ENCODE measurements at regions not wholly inside any gene's neighbourhood (a gene's known extent, or its start where the extent isn't known, plus 50 kb on each side); places are given as distances from the start of the nearest gene placed in this dataset.

DNA sequence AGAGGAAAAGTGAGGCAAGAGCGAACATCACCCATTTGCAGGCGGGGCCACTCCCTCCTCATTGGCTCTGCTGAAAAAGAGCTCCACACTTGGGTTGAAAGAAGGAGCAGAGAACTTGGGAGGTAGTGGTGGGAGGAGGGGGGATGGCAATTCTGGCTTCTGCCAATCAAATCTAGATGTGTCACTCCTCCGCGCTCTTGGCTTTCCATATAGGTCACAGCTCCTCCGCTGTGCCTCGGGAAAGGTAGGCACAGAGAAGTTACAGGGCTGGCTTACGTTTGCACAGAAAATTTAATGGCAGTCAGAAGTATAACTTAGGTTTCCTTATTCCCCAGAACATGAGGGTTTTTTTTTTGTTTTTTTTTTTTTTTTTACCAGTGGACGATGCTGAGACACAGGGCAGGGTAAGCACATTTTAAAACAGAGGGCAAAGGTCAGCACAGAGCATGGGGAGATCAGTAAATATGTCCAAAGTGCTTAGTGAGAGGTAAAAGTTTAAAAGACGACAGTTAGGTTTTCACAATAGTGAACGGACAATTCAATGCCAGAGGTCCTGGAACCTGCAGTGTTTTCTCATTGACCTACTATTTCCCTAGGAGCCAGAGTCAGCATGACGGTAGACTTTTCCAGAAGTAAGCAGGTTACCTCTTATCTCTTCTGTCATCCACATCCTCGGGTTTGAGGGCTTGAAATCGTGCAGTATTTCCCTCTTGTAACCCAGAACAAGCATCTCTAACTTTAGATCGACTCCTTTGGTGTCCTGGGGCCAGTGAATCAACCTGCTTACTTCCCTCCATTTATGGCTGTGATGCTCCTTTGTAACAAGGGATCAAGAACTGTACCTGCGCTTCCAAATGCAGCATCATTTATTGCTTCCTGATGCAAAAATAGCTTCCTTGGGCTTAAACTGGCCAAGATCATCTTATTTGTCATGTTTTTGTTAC, 258.9 kb upstream of the PROX1 start:
- TF ChIP-seq, protein P1, sequence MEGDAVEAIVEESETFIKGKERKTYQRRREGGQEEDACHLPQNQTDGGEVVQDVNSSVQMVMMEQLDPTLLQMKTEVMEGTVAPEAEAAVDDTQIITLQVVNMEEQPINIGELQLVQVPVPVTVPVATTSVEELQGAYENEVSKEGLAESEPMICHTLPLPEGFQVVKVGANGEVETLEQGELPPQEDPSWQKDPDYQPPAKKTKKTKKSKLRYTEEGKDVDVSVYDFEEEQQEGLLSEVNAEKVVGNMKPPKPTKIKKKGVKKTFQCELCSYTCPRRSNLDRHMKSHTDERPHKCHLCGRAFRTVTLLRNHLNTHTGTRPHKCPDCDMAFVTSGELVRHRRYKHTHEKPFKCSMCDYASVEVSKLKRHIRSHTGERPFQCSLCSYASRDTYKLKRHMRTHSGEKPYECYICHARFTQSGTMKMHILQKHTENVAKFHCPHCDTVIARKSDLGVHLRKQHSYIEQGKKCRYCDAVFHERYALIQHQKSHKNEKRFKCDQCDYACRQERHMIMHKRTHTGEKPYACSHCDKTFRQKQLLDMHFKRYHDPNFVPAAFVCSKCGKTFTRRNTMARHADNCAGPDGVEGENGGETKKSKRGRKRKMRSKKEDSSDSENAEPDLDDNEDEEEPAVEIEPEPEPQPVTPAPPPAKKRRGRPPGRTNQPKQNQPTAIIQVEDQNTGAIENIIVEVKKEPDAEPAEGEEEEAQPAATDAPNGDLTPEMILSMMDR (IDR thresholded peaks at IDR 0.05): no peak
- peaks cover 0 to under 1% (median 0%) of the 10 kb centered on the region in 7 donors for H3K27me3 ChIP-seq
- no peaks in the 10 kb centered on the region for H3K36me3 ChIP-seq
- 80 to 82% methylated on average over 15 of the region's 15 CpGs for WGBS, 2 donors
- H3K4me1 ChIP-seq: peaks cover 0 to 10% (median 0%) of the 10 kb centered on the region in 9 donors
- no peak overlapping the region for H3K4me3 ChIP-seq
- H3K9me3 ChIP-seq: peaks cover 0 to 15% (median 5%) of the 10 kb centered on the region in 11 donors
- DNase-seq: no peak
- no peak overlapping the region for H3K27ac ChIP-seq
- intact Hi-C loops (cut with DNase I): no loop called here
- no peak for ATAC-seq

DNA sequence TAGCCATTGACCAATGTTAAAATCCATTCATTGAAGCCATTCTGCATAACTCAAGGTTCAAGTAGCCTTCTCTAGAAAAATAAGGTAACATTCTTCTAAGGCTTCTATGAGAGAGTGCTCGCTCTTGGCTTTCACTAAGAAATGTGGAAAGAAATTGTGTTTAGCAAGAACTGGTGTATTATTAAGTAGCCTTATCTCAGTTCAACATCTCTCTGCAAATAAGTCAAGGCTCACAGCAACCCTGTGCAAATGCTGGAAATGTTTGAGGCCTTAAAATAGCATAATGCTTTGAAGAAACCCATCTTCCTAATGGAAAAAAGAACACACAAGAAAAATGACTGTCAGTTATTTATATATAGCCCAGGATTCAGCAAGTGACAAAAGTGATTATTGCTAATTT, 254.1 kb upstream of the PROX1 start:
- 88 to 92% methylated on average over 1 of the region's 1 CpG for WGBS, 2 donors

DNA sequence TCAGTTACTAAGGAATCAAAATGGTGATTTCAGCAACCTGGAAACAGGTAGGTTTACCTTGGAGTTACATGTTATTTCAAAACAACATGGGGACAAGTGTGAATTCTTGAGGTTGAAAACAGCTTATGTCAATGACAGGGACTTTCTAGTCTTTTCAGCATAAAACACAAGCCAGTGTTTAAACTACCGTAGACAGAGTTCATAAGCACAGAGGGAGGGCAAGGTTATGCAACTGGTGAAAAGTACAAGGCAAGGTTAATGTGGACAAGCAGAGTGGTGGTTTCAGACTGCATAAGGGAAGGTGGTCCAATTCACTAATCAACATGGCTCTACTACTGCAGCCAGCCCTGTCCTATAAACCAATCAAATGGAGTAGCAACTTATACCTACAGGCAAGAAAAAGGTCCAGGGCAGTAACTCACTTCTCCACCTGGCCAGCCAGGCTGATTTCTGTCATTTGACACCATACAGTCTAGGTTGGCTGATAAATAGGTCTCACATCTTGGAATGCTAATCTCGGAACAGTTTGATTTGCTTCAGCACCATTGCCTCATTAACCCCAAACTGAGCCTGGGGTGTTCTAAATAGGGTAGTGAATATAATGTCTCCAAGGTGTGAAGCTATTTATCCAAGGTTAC, 250.3 kb upstream of the PROX1 start:
- WGBS, 2 donors: 64 to 76% methylated on average over 2 of the region's 2 CpGs
- DNase-seq (no peak), ATAC-seq (no peak)
- Histone ChIP-seq H3K27ac (no peak overlapping the region), H3K4me3 (no peak overlapping the region), H3K36me3 (no peaks in the 10 kb centered on the region), H3K9me3 (no peaks in the 10 kb centered on the region), H3K27me3 (no peaks in the 10 kb centered on the region), H3K4me1 (no peaks in the 10 kb centered on the region)
- intact Hi-C loops (cut with DNase I): no loop called here
- TF ChIP-seq, protein P1 (IDR thresholded peaks at IDR 0.05): no peak

More for the DNA sequence above, 254.1 kb upstream of the PROX1 start:
- TF ChIP-seq, protein P1 (IDR thresholded peaks at IDR 0.05): no peak
- no peaks in the 10 kb centered on the region for H3K4me1 ChIP-seq
- no peak for ATAC-seq
- H3K36me3 ChIP-seq: no peaks in the 10 kb centered on the region
- no peak overlapping the region for H3K27ac ChIP-seq
- intact Hi-C loops (cut with DNase I): no loop called here
- peaks cover 0 to 15% (median 5%) of the 10 kb centered on the region in 11 donors for H3K9me3 ChIP-seq
- no peak overlapping the region for H3K4me3 ChIP-seq
- DNase-seq: no peak
- no peaks in the 10 kb centered on the region for H3K27me3 ChIP-seq

DNA sequence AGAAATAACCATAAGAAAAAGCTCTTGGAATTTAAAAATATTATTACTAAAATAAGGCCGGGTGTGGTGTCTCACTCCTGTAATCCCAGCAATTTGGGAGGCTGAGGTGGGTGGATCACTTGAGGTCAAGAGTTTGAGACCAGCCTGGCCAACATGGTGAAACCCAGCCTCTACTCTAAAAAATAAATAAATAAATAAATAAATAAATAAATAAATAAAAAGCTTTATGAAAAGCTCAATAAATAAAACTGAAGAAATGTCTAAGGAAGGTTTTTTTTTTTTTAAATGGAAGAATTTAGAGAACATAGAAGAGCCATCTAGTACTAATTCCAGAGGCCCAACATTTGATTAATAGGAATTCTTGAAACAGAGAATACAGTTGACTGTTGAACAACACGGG, 249.1 kb upstream of the PROX1 start:
- H3K27ac ChIP-seq: no peak overlapping the region
- TF ChIP-seq, protein P1 (IDR thresholded peaks at IDR 0.05): no peak

More for the DNA sequence above, 249.1 kb upstream of the PROX1 start:
- Histone ChIP-seq H3K27me3 (no peaks in the 10 kb centered on the region), H3K9me3 (peaks cover 0 to 6% (median 0%) of the 10 kb centered on the region in 11 donors), H3K4me3 (no peak overlapping the region), H3K36me3 (no peaks in the 10 kb centered on the region), H3K4me1 (no peaks in the 10 kb centered on the region)
- WGBS, 2 donors: 86 to 87% methylated on average over 2 of the region's 2 CpGs
- no peak for ATAC-seq
- DNase-seq: no peak
- intact Hi-C loops (cut with DNase I): no loop called here
